HG03457 (cell line): ENCODE measurements at regions not wholly inside any gene's neighbourhood (a gene's known extent, or its start where the extent isn't known, plus 50 kb on each side); places are given as distances from the start of the nearest gene placed in this dataset.
"Not testable (repeated sequence)": the region's sequence is repeated elsewhere in the genome, so short reads cannot be mapped to it uniquely, and the experiment has no call there.

Source experiments
- ATAC-seq: cut with Tn5 transposase; IDR thresholded peaks from one replicate; pipeline ENCODE4 v1.9.1; 2021; ENCODE audit warnings: moderate number of reproducible peaks; ENCODE audit not compliant: unreplicated experiment

DNA sequence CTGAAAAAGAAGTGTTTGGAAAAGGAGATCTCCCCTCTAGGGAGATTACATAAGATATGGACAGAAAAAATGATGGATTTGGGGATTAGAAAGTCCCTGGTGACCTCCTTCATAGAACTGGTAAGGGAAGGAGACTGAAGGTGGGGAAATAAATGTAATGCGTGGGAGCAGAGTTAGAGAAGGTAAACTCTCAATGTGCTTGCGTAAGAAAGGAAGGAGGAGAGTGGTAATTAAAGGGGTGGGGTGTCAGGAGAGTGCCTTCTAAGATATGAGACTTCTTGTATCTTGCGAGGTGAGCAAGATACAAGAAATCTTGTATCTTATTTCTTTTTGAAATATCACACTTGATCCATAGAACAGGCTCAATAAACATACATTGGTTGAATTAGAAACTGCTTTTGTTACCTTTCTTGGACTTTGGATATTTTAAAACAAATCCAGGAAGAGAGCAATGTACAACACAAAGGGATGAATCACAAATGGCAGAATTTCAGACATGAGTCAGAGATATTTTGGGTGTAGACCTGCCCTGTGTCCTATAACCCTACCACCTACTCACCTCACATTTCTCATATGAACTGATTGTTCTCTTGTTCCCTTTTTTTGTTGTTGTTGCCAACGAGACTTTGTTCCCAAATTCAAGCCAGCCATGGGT is 342.4 kb downstream of the INSIG2 start:
- ATAC-seq = no peak

DNA sequence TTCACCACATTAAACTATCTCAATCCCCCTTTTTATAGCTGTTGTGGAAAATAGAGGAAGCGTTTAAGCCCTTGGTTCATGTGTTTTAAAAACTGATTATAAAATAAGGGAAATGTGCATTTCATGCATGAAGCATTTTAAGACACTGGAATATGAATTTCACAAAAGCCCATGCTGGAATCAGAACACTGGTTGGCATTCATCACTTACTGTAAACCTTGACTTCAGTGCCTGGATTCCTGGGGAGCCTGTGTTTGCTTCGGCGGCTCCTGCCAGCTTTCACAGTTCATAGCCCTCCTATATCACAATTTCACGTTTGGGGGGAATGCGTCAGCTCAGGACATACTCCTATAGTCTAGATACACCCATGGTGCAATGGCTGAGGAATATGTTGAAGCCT is 336.9 kb downstream of the INSIG2 start:
- ATAC-seq = no peak

DNA sequence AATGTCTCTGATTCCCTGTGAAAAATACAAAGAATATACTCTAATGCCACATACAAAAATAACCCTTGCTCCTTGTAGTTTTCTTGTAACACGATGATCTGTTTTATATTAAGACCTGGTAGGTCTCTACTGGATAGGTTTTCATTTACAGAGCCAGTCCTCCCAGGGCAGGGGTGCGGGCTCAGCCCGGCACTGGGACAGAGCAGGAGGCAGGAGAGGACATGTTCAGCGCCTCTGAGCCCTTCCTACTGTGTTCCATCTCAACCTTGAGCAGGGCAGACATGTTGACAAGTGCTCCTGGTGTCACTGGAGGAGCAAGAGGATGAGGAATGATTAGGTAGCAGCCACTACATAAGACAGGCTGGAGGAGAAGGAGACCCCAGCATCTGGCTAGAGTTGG is 335.5 kb downstream of the INSIG2 start:
- no peak for ATAC-seq

DNA sequence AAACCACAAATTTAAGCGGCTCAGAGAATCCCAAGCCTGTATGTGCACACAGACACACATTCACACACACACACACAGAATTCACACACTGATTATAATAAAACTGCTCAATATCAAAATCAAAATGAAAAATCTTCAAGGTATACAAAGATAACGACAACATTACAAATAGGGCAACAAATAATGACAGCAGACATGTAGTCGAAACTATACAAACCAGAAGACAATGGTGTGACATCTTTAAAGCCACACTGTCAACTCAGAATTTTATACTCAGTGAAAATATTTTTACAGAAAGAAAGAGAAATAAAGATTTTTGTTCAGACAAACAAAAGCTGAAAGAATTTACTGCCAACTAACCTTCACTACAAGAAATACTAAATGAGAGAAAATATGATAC is 333.4 kb downstream of the INSIG2 start:
- ATAC-seq = no peak

DNA sequence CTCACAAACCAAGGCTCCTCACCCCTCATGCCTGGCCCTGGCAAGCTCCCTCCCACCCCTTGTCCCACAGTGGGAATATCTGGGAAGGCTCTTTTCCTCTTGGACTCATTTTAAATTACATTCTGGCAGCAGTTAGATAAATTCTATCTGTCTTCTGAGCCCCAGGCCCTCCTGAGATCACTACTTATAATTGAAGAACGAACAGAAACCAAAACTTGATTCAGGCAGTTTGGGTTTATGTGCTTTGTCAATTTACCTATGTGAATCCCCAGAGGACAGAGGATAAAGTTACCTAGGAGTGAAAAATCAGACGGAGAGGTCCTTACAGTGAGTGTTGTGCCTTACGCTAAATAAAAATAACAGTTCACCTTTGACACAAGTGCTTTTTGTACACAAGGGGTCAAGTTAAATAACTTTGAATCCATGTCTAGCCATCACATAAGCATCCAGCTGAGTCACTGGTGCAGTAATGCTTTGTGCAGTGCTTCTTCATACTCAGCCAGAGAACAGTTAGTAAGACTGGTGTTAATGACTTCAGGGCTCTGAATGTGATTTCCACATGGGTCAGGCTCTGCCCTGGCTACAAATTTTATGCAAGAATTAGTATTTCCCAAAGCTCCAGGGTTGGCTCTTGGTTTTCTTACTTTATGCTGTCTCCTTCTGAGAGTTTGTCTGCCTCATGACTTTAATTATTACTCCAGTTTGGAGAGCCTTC is 329.3 kb downstream of the INSIG2 start:
- ATAC-seq = no peak

DNA sequence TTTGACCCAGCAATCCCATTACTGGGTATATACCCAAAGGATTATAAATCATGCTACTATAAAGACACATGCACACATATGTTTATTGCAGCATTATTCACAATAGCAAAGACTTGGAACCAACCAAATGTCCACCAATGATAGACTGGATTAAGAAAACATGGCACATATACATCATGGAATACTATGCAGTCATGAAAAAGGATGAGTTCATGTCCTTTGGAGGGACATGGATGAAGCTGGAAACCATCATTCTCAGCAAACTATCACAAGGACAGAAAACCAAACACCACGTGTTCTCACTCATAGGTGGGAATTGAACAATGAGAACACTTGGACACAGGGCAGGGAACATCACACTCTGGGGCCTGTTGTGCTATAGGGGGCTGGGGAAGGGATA is 326.9 kb downstream of the INSIG2 start:
- ATAC-seq = not testable (repeated sequence)

DNA sequence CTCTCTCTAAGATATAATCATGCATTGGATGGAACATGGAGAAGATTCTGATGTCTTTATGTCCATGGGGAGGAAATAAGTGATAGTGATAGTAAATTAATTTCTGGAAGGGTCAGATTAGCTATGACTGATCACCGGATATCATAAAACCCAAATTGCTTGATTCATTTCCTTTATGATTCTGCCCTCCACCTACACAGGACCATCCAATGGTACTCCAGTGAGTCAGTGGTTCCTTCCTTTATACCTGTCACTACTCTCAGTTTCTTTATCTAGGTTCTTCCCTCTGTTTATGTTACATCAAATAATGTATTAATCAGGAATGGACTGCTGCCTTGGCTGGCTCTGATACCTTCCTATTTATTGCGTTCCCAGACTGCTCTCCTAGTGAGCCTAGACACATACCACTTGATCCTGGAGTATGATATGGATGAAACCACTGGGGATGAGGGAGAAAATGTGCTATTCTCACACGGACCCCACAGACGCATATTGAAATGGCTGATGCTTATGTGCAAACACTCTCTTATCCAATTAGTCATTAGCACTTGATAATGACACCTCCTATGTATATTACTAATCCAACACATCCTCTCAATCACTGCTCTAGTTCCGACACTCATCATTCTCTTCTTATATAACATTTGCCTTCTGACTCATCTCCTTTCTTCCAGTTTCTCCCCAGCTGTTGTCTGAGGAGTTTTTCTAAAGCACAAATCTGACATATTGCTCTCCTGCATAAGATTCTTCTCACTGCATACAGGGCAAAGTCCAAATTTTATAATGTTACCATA is 315.6 kb downstream of the INSIG2 start:
- ATAC-seq = no peak

DNA sequence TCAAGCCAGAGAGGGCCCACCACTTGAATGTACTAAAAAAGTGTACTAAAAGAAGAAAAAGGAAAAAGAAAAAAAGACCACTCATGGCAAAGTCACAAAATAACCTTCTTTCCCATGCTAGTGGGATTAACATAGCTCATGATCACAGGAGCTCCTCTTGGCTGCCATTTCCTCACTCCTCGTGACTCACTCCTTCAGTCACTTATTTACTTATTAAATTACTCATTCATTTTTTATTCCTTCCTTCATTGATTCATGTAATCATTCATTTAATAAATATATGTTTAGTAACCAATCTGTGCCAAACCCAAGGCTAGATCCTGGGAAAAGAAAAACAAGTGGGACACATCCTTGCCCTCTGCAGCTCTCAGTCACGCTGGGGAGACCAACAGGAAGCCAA is 300.5 kb downstream of the INSIG2 start:
- no peak for ATAC-seq

DNA sequence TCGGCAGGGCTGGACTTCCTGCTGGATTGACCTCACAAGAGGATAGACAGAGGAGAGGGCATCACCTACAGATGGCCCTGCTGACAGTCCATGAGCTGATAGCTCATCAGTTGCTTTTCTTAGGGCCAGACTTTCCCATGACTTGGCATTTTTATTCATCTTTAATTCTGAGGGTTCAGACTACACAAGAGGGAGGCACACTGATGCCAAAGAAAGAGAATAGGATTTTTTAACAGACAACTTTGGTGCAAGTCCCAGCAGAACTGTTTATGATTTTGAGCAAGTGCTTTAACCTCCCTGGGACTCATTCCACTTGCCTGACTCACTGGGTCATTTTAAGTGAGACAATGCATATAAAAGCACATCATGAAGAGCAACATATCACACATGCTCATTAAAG is 299.2 kb downstream of the INSIG2 start:
- no peak for ATAC-seq

DNA sequence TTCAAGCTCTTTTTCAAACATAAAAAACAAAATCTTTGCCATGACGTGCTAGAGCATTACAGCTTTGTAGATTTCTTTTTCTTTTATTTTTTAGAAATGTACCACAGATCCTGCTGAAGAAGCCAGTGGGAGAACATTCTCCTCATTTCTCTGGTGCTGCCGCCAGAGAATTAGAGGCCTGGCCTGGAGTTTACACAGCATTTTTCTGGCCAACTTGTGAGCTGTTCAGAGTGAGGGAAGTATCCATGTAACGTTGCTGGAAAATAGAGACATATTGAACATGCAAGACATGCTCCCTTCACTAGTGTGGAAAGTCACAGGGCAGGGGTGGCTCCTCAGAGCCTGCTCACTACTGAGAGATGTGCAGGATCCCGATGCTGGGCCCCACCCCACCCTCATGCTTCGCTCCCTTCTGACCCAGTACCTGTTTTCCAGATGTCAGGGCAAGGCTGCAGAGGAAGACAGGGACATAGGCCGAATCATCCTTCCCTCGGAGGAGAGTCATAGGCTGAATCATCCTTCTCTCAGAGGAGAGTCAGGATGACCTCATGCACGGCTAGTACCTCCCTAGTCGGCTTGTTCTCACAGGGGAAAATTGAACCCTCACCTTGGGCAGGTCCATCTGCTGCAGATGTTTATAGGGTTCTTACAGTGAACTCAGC is 298.5 kb downstream of the INSIG2 start:
- no peak for ATAC-seq

DNA sequence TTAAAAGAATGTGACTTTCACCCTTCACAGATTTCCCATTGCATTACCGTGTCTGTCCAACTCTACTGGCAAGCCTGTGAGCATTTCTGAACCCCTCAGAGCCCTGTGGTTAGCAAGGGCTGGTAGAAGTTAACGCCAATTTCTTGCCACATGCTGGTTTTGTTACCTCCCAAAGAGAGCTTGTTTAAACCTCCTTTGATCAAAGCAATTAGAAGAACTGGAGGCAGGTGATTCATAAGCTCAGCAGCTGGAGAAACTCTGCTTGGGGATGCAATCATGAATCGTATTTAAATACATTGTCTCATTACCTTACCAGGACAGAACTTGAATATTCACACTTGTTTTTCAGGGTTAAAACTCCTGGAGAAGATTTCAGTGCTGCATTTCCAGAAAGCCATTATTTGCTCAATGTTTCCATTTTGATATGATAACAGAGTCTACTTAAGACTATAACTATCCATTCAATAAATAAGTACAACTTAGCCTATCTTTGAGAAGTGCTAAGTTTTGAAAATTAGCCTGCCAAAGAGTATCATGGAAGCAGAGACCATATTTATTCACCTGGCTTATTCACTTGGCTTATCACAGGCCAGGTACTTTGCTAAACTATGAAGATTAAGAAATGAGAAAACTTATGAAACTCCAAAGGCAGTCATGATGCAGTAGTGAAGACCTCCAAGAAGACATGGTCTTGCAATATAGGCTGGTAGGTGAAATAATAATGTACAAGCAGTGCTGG is 292.8 kb downstream of the INSIG2 start:
- no peak for ATAC-seq

DNA sequence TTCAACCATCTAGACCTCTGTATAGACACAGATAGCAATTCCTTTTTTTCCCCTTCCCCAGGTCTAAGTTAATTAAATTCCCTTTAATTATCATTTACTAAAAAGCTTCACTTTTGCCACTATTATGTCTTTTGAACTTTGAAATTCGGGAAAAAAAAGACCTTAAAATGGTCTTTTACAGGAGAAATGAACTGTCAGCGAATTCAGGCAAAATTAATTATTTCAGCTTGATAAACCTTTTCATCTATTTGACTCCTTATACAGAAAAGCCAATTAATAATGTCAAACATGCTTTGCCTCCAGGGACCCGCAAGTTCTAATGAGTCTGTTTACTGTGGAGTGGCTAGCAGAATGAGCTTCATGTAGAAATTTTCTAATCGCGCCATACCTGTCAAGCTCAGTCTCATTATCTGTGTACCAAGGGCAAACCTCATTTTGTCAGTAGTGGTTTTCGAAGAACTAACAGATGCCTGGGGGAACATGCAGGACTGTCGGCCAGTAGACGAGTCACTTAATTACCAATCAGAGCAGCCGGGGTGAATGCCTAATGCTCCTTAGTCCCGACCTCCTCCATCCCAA is 287.7 kb downstream of the INSIG2 start:
- no peak for ATAC-seq

DNA sequence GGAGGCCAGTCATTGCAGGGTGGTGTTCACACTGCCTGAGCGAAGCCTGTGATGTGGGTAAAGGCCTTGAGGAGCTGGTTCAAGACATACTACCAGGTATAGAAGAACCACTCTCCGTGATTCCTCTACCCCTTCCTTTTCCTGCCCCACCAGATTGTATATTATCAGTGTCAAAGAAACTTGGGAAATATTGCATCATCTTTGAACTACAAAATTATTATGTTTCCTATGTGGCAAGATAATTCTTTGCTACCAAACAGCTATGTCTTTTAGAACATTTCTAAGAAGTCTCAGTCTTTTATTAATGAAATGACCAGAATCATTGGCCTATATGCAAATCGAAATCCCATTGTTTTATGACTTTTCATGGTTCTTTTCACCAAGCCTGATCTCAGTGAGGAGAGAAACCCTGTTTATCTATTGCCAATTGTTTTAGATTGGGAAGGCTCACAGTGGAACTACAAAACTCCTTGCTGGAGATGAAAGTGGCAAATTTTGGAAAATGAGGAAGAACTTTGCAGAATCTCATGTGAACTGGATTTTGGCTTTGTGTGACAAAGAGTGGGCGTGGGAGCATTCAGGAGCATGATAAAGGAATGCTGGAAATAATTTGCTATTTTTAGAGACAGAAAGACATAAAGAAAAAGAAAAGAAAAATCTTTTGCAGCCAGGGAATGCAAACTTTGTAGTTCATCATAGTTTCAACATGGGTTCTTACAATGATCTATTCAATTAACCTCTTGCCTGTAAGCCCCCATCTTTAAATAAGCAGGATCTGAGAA is 286.9 kb downstream of the INSIG2 start:
- ATAC-seq = no peak

DNA sequence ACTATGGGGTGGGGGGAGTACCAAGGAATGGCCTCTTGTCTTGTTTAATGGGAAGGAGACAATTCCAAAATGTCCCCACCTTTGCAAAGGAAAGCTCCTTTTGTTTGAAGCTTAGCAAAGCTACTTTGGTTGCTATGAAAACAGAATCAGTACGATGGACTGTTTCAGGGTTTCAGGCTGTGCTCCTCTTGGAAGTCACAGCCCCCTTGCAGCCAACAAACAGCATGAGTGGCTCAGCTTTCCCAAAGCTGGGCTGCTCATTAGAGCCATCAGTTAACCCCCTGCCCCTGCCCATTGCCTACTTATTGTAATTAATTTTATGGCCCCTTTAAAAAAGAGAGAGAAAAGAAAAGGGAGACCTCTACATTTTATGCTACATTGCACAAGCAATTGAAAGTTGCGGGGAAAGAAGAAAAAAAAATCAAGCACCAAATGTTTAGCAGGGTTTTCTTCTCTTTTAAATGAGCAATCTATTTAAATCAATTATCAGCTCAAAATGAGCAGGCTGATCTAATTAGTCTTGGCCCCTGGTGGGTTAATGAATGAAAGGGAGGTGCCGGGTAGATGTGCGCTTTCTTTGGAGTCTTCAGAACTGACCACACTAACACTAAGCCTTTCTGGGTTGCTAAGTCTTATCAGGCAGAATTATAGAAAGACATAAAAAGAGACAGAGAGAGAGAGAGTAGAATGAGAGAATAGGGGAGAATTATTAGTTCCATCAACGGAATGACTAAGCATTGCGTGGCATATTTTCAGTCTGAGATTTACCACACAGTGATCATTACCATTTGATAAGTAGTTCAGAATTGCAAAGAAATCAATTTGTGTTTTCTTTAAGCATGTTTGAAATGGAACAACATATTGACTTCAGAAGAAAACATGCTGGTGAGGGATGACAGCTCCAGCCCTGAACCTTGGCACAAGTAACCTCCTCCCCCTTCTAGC is 284.9 kb downstream of the INSIG2 start:
- ATAC-seq = no peak

DNA sequence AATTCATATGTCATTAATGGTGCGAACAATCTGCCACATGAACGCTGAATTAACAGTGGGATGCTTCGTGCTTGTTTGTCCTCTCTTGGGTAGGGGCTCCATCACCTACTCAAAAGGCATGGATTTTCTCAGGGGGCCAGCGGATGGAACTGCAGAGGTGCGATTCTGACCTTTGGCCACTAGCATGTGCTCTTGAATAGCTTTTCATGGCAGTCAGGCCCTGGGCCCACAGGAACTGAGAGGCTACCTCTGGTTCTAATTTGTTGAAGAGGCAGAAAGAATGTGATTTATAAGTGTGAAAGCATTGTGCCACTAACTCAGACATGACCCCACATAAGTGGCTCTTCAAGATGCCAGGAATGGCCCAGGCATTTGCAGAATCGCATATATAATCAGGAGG is 283.2 kb downstream of the INSIG2 start:
- ATAC-seq = no peak

DNA sequence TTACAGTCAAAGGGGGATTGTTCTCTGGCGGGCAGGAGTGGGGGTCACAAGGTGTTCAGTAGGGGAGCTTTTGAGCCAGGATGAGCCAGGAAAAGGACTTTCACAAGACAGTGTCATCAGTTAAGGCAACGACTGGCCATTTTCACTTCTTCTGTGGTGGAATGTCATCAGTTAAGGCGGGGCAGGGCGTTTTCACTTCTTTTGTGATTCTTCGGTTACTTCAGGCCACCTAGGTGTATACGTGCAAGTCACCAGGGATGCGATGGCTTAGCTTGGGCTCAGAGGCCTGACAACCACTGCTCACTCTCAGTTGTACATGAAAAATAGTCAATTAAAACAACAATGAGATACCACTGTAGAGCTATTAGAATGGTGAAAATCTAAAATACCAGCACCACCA is 281.2 kb downstream of the INSIG2 start:
- not testable (repeated sequence) for ATAC-seq

DNA sequence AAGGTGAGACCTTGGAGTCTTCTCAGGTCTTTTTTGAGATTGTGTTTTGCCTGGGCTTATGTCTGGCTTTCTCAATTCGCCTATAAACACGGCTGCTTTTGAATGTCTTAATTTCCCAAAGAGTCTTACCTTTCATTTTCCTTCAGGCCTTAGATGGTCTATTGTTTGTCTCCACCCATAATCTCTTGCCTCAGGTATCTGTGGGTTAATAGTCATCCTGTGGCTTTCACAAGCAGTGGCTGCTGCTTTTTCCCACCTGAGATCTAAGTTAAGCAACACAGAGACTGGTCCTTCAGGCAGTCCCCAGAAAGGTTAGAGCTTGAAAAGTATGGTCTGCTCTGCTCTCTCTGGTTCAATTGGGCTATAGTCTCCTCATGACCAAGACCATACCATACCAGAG is 275.3 kb downstream of the INSIG2 start:
- no peak for ATAC-seq

DNA sequence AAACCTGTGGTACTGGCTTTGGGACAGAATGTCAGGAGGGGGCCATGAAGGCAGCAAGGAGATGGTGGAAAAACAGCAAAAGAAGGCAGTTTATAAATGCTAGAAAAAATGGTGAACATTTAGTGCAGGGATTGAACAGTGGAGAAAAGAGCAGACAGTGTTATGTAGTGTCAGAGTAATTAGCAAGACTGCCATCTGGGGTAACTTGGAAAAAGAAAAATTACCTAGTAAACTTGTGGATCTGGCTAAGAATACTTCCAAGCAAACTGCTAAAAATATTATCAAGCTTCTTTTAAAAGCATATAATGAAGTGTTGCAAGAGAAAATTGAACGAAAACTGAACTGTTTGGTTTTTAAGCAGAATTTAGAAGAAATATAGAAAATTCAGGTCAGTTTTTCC is 267.8 kb downstream of the INSIG2 start:
- no peak for ATAC-seq

DNA sequence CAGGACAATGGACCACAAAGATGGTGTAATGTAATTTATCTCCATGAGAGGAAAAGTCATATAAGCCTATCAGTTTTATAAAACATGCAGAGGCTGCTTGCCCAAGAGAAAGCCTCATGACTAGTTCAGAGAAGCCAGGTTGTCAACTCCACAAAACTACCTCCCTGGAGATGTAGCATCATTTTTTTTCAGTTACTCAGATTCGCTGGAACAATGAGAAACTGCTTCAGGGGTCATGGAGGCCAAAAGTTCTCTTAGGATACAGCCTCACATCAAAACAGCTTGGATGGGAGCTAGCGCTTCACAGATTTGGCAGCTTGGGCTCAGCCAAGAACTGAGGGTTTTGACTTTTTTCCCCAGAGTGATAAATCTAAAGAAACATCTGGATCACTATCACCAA is 263.5 kb downstream of the INSIG2 start:
- no peak for ATAC-seq
